Stimulated activated CD4-positive, alpha-beta T cell treated with anti-CD3 and anti-CD28 coated beads, Interleukin-4, amount 100 ng/mL, for 24 hours (primary cell): ENCODE measurements at regions not wholly inside any gene's neighbourhood (a gene's known extent, or its start where the extent isn't known, plus 50 kb on each side); places are given as distances from the start of the nearest gene placed in this dataset.
"Not testable (repeated sequence)": the region's sequence is repeated elsewhere in the genome, so short reads cannot be mapped to it uniquely, and the experiment has no call there.

Source experiments
- DNase-seq: peaks from one replicate; pipeline ENCODE4 v3.0.0-alpha.2; 2020

DNA sequence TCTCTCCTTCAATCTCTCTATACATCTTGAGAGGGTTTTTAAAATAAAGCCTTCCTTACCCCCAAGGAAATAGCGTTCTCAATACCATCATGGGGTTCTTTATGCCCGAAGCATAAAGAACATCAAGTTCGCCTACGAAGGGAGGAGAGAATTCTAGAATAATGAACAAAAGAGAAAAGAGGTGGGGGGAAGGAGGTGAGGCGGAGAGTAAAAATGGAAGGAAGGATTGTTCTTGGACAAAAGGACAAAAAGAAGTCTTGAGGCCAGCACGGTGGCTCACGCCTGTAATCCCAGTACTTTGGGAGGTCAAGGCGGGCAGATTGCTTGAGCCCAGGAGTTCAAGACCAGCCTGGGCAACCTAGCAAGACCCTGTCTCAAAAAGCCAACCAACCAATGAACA, 319.8 kb upstream of the NCKAP5 start:
- no peak for DNase-seq

DNA sequence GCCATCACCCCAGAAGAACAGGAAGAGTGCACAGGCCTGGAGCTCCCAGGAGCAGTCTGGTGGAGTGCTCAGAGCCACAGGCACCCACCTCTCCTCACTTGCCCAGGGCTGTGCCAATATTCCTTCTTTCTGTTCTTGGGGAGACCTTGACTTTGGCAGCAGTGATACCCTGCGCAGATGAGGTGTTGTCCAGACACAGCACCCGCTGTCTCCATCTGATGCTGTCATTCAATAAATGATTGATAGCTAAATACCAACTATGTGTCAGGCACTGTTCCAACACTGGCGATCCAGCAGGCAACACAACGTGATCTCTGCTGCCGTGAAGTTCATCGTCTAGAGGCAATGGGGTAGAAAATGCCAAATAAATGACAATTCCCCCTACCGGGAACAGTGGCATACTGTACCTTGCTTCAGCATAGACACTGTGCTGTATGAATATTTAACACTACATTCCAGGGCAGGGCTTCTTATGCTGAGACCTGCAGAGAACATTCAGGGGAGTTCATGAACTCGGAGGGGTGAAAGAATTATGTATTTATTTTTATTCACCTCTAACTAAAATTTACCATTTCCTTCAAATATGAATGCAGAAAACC, 320.5 kb upstream of the NCKAP5 start:
- DNase-seq, result no peak

DNA sequence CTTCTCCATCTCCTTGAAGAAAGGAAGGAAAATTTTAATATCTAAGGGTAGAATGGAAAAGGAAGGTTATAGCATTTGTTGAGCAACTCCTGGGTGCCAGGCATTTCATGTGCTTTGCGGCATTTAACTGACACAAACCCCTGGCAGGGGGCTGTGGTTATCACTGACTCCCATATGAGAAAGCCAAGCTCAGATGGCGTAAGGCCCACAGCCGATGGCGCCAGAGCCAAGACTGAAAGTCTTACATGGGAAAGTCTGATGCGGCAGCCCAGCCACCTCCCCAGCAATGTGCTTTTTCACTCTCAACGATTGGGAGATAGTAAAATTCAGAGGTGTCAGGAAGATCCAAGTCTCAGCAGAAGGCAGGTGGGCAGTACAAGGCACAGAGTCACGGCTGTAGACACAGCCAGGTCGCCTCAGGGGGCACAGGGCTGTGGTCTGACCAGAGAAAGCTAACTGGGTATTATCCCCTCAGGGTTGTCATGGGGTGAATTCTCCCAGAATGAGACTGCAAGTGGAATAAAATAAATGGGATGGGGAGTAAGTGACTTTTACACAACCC, 324.2 kb upstream of the NCKAP5 start:
- DNase-seq, result no peak

DNA sequence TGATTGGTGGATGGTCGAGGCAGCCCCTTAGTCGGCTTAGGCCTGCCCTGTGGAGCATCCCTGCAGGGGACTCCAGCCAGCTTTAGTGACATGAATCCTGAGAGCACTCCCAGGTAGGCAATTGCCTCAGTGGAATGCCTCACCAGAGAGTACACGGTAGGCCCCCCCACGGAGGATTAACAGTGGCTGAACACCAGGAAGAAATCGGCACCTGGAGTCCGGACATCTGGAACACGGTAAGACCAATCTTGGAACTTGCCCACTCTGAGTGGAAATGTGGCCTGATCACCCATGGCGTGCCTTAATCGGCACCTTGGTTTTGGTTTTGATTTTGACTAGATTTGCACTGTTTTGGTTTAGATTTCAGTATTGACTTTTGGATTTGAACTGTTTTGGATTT, 326.2 kb upstream of the NCKAP5 start:
- DNase-seq, result no peak

DNA sequence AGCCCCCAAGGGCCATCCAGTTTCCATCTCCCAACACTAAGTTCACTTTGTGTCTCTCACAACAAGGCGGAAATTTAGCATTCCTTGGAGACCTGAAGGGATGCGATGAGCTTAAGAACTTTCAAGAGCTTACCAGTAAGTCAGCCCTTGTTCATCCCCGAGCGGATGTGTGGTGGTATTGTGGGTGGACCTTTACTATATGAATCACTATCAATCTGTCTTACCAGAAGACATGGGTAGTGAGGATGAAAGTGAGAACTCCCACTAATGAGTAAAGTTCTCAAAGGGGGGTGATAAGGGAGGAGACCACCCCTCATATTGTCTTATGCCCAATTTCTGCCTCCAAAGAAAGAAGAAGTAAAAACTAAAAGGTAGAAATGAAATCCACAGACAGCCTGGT, 329.6 kb upstream of the NCKAP5 start:
- not testable (repeated sequence) for DNase-seq

DNA sequence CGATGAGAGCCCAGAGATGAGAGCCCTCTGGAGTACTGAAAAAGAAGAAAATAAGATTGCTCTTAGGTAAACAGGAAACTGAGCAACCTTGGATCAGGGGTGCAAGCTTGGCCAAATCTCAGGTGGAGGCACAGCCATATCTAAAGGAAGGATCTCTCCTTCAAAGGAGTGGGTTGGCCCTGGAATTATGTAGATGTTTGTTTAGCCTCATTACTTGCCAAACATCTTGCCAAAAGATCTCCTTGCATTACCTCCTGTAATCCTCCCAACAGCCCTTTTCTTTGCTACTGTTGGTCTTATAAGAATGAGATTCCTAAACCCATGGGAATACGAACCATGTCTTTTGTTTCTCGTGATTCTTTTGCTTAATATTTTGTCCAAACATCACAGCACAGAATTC, 332.6 kb upstream of the NCKAP5 start:
- no peak for DNase-seq

DNA sequence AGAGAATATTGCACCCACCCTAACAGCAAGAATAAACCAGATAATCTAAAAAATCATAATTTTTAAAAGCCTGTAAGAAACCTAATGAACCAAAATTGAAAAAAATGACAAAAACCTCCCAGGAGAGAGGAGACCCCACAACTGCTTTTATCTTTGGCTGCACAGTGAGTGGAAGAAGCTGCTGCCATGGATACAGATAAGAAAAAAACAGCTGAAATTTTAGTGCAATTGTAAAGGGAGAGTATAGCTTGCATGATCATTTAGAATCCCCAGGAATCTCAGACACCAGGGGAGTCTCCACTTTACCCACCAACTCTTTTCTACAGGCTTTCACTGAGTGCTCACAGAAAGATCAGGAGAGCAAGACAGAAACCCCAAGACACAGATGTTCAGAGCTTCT, 338.1 kb upstream of the NCKAP5 start:
- no peak for DNase-seq

DNA sequence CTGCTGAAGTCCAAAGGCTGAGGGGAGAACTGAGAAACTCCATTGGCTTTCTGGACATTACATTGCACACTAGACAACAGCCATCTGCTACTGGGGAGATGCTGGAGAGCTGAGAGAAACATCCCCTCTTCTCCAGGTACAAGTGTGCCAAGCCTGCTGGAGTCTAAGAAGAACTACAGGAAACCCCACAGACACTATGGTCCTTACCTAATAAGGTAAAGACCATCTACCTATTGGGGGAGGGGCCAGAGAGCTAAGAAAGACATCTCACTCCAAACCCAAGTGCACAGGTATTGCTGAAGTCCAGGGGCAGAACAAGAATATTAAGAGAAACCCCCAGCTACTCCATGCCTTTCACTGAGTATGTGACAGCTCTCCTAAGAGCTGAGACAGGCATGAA, 338.7 kb upstream of the NCKAP5 start:
- DNase-seq, result no peak

DNA sequence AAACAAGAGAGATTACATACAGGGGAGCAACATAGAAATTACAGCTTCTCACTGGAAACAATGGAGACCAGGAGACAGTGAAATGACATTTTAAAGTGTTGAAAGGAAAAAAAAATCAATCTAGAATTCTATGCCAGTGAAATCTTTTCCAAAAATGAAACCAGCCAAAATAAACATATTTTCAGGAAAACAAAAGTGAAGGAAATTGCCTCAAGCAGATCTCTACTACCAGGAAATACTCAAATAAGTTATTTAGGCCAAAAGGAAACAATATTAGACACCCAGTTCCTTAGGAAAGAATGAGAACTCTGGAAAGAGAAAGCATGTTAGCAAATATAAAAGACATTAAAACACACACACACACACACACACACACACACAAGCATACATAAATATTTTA, 339.9 kb upstream of the NCKAP5 start:
- DNase-seq, result no peak

DNA sequence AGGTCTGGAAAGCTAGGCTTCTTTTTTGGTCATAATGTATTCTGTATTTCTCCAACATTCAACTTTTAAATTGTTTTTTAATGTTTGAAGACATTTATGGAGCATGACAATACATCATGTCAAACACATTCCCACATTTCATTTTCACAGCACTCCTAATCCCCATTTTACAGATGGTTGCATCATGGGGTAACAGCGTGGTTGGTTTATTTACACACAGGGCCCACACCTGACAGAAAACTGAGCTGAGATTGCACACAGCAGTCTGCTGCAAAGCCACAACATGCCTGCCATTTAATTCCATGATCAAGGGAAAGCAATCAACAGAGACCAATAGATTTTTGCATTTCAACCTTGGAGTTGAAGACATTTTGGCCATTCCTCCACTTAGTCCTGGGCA, 335.7 kb upstream of the MGAT5 start:
- DNase-seq, result no peak

DNA sequence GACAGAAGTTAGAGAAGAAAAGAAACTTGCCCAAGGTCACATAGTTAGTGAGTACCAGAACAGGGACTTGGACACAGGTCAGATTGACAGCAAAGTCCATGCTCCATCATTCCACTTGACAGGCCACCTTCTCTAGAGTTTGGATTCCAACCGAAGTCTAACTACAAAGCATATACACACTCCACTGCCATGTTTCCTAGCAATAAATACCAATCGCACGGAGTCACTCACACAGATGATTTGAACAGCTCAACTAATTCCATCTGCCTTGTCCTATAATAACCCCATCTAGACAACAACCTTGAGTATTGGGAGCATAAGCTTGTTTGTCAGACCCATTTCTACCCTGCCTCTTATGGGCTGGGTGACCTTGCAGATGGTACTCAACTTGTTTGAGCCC, 334.6 kb upstream of the MGAT5 start:
- no peak for DNase-seq

DNA sequence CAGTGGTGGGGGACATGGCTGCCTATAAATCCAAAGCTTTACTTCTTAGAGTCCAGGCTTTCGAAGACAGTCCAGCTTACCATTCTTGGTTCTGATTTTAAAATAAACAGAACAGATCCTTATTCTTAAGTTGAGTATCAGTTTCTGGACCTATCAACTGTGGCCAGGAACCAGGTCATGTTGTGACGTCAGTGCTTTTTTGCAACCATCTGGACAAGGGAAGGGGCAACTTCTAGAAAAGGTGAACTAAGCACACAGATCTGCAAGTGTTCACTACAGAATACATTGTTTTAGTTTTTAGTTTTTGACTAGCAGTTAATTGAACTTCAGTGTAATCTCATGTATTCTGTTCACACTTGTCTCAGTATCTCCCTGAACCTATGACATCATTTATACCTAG, 326.0 kb upstream of the MGAT5 start:
- DNase-seq, result no peak

DNA sequence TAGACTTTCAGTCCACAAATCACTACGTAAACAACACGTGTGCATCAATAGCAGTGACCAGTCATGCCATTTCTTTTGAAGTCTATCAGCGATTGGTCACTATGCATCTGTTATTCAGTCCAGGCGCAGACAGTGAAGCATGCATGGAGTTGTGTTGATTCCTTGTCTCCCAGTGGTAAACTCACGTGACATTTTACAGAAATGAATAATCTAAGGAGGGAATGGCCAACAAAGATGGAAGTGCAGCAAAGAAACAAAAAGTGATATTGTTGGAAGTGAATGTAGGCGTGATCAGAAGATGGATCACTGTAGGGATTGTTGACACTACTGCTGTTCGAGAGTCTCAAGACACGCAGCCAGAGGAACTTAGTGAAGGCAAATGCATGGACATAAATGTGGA, 317.8 kb upstream of the MGAT5 start:
- DNase-seq, result no peak

DNA sequence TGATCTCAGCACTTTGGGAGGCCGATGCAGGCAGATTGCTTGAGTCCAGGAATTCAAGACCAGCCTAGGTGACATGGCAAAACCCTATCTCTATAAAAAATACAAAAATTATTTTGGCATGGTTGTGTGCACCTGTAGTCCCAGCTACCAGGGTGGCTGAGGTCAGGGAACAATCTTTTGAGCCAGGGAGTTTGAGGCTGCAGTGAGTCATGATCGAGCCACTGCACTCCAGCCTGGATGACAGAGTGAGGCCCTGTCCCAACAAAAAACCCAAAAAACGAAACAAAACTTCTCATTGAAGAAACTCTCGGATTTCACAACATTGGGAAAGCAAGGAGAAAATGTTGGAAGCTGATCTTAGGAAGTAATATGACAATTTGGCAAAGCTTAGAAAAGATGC, 317.3 kb upstream of the MGAT5 start:
- no peak for DNase-seq

DNA sequence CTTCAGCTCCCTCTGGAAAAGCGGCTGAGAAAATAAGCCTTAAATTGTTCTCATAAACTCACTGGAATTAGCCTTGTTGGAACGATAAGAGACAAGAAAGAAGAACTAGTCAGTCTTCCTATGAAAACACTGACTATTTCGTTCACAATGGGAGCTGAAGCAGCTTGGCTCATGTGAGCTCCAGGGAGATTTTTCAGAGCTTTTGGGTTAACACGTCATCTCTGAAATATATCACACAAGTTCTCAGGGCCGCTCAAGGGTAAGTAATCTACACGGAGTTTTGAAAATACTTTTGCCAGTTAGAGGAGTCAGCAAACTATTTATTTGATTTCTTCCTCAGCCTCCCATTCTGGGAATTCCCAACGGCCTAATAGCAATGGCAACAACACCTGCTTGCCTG, 316.2 kb upstream of the MGAT5 start:
- DNase-seq, result no peak

DNA sequence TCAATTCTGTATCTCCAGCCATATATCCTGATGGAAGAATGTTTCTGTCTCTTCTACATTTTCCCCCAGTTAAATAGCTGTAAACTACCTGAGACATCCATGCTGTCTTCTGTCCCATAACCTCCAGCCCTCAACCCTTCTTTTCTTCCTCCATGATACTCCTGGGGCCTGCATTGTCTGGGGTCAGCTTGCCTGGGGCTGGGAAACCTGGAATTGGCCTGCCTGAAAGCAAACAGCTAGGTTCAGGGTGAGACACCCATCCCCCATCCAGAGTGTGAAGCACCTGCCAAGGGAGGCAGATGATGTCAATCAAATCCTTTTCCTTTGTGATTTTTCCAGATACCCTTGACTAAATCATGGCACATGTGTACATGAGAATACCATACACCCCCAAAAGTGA, 313.7 kb upstream of the MGAT5 start:
- DNase-seq, result no peak

DNA sequence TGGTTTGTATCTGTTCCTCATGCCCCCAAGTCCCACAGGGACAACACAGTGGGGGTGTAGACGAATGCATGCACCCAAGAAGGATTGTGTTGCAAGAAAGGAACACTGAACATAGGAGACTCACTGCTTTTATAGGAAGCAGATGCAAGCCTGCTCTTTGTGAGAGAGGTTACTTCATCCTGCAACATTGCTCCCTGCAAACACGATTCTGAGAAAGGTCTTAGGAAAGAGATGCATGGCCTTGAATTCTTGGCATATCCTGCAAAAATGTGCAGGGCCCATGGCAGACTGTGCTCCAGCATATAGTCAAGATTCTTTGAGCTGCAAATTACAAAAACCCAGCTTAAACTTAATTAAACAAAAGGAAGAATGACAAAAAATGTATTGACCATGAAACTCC, 312.2 kb upstream of the MGAT5 start:
- DNase-seq, result no peak

DNA sequence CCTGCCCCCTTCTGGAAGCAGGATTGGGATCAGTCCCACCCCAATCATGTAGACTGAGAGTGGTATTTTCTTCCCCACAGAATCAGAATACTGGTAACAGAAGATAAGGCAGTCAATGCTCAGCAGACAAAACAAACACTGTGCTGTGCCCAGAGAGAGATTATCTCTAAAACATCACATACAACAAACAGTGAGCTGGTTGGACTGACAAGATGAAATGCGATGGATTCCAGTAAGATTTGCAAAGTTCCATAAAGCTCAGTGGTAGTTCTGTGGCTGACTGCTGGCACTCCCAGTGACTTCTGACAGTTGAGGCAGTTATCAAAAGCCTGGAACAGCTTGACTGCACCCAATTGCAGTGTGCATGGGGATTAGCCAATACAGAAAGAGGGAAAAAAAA, 311.5 kb upstream of the MGAT5 start:
- no peak for DNase-seq

DNA sequence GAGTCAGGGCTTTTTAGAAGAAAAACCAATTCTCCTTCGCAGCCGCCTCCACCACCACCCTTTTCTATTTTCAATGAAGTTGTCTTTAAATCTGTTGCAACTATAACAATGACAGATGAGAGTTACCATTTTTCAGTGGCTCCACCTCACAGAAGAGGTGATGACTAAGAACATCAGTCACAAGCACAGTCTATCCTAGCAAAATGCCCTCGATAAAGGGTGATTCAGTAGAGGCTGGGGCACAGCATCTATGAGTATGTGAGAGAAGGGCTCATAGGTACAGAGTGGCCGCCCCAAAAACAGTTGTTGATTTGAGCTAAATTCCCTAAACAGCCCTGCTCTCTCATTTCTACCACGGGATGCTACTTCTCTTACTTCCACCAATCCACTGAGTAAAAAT, 310.8 kb upstream of the MGAT5 start:
- DNase-seq, result no peak

DNA sequence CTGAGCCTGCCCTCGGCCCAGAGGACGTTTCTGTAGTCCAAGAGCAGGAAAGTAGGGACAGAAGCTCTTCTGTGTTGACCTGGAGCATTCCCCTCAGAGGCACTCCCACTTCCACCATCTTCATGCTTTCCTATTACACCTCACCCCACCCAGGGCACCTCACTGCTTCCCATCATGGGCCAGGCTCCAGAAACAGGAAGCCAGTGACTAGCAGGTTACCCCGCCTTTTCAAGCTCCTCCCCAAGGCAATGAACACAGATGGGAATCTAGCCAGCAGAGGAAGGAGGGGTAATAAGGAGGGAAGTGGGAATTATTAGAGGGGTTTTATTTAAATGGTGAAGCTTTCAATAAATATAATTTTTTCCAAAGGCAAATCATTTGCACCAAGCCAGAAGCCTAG, 308.8 kb upstream of the MGAT5 start:
- DNase-seq, result no peak

DNA sequence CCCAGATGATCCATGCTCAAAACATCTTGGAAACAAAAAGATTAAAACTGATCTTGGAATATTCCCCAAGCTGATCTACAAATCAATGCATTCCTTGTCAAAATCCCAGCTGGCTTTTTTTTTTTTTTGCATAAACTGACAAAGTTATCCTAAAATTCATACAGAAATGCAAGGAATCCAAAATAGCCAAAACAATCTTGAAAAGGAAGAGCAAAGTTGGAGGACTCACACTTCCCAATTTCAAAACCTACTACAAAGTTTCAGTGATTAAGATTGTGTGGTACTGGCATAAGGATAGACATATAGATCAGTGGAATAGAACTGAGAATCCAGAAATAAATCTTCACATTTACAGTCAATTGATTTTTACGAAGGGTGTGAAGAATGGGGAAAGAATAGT, 306.8 kb upstream of the MGAT5 start:
- no peak for DNase-seq

DNA sequence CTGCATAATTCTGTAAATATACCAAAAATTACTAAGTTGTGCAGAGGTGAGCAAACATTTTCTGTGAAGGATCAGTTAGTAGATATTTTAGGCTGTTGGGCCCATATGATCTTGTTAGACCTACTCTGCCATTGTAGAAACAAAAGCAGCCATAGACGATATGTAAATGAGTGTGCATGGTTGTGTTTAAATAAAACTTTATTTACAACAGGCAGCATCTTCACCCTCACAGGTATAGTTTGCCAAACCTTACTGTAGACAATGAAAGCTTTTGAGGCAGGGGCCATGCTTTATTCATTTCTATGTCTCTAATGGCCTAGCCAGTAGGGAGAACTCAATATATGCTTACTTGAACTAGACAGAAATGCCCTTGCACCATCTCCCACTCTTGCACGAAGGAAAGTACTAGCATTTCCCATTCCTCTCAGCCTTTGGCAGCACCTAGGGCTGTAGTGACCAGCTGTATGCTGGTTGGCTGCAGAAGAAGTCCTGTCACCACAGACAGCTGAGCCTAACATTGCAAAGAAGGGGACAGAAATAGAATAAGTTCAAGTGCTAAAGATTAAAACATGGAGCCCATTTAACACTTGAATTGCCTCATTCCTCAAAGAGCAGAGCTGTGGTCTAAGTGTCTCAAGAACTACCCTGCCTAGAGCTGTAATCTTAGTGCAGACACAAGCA, 305.1 kb upstream of the MGAT5 start:
- DNase-seq, result no peak

DNA sequence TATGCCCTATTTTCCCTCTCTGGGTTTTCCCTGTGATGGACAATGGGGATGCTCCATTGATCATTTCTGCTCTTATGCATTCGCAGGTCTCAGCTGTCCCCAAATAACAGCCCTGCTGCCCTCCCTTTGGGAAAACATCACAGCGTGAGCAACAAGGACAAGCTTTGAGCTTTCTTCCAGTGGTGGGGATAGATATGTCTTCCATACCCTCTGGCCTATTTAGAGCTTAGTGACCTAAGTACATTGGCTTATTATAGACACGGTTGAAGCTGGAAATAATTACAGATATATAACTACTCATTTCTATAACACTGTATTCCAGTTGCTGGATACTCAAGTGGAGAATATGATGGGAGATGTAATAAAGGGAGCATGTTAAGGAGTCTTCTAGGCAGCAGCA, 304.3 kb upstream of the MGAT5 start:
- DNase-seq, result no peak

DNA sequence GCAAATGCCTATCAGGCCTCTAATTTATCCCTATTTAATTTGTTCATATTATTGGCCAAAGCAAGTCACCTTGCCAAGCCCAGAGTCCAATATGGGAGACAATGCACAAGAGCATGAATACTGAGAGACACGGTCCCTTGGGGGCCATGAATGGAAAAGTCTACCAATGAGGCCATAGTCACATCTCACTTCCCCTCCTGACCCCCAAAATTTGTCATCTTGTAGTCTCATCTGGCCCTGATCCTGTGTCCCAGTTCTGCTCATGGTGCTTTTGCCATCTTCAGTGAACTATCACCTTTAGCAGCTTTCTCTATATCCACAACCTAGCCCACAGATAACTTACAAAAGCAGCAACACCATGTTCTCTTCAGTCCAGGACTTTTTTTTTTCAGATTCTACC, 302.7 kb upstream of the MGAT5 start:
- DNase-seq, result no peak

DNA sequence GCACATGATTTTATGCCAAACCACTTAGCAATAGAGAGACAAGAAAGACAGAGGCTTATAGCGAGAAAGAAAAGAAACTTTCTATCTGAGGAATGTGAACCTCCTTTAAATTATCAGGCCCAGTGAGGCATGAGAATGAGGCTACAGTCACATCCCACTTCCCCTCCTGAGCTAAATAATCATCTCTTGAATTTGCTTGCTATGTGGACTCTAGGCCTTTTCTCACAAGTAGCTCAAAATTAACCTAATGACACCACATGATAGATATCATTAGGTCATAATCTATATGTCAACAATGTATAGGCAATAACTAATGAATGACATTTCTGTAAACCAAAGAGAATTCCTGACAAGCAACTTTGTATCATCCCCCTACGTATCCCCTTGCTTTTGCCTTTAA, 301.5 kb upstream of the MGAT5 start:
- DNase-seq, result no peak
